ENCODE measurements at regions not wholly inside any gene's neighbourhood (a gene's known extent, or its start where the extent isn't known, plus 50 kb on each side); places are given as distances from the start of the nearest gene placed in this dataset.
"Not testable (repeated sequence)": the region's sequence is repeated elsewhere in the genome, so short reads cannot be mapped to it uniquely, and the experiment has no call there.

- Histone ChIP-seq H3K4me3 (no peak overlapping the region), H3K4me1 (peaks cover 0 to 17% (median 0%) of the 10 kb centered on the region in 12 donors), H3K27ac (no peak overlapping the region), H3K36me3 (no peaks in the 10 kb centered on the region), H3K27me3 (no peaks in the 10 kb centered on the region), H3K9me3 (no peaks in the 10 kb centered on the region)
- intact Hi-C loops (cut with DNase I), result no loop called here
- DNase-seq (no peak), ATAC-seq (no peak)
- TF ChIP-seq POLR2A (IDR thresholded peaks at IDR 0.05) (no peak), CTCF (IDR thresholded peaks at IDR 0.05) (no peak)
These were observed 52.0 kb upstream of the FYN start for GRCh38 chr6:111925296-111925695.

- intact Hi-C loops (cut with DNase I), result no loop called here
- no peak for DNase-seq
These were observed 53.6 kb upstream of the FYN start for GRCh38 chr6:111926731-111927302.

GRCh38 chr6:111927321-111927720, 54.1 kb upstream of the FYN start:
- ATAC-seq (no peak), DNase-seq (no peak)
- Histone ChIP-seq H3K27me3 (no peaks in the 10 kb centered on the region), H3K4me1 (peaks cover 0 to 17% (median 0%) of the 10 kb centered on the region in 12 donors), H3K4me3 (no peak overlapping the region), H3K27ac (no peak overlapping the region), H3K36me3 (no peaks in the 10 kb centered on the region), H3K9me3 (peaks cover 0 to 10% (median 2%) of the 10 kb centered on the region in 12 donors)
- 86 to 91% (median 87%) methylated on average over 7 of the region's 7 CpGs for WGBS, 4 donors
- no peak for TF ChIP-seq CTCF (IDR thresholded peaks at IDR 0.05)
- TF ChIP-seq POLR2A (IDR thresholded peaks at IDR 0.05), result no peak
- intact Hi-C loops (cut with DNase I), result no loop called here

More at GRCh38 chr6:111926731-111927302, 53.6 kb upstream of the FYN start:
- Histone ChIP-seq H3K4me3 (no peak overlapping the region), H3K27me3 (no peaks in the 10 kb centered on the region), H3K4me1 (peaks cover 0 to 17% (median 0%) of the 10 kb centered on the region in 12 donors), H3K27ac (no peak overlapping the region), H3K36me3 (no peaks in the 10 kb centered on the region), H3K9me3 (peaks cover 0 to 5% (median 0%) of the 10 kb centered on the region in 12 donors)
- ATAC-seq, result no peak
- TF ChIP-seq POLR2A (IDR thresholded peaks at IDR 0.05), result no peak
- no peak for TF ChIP-seq CTCF (IDR thresholded peaks at IDR 0.05)
- 68 to 77% (median 76%) methylated on average over 7 of the region's 7 CpGs for WGBS, 4 donors

- DNase-seq (no peak), ATAC-seq (no peak)
- intact Hi-C loops (cut with DNase I), result no loop called here
- H3K27me3 ChIP-seq, result no peaks in the 10 kb centered on the region
- no peak overlapping the region for H3K27ac ChIP-seq
- 95 to 98% (median 97%) methylated on average over 1 of the region's 1 CpG for WGBS, 4 donors
- no peaks in the 10 kb centered on the region for H3K36me3 ChIP-seq
- no peak for TF ChIP-seq POLR2A (IDR thresholded peaks at IDR 0.05)
- H3K4me3 ChIP-seq, result no peak overlapping the region
- peaks cover 0 to 13% (median 5%) of the 10 kb centered on the region in 12 donors for H3K9me3 ChIP-seq
- H3K4me1 ChIP-seq, result peaks cover 0 to 10% (median 0%) of the 10 kb centered on the region in 12 donors
These were observed 54.9 kb upstream of the FYN start for GRCh38 chr6:111928139-111928538.

GRCh38 chr6:111934611-111935010, 61.4 kb upstream of the FYN start:
- intact Hi-C loops (cut with DNase I), result loop anchor here in 1 of 10 donors (5.0 kb wide), 1 partner anchor 47 kb away; no protein-coding TSS in a partner anchor
- WGBS, 4 donors, result 85 to 96% (median 92%) methylated on average over 5 of the region's 5 CpGs
- not testable (repeated sequence) for H3K27ac ChIP-seq, H3K4me1 ChIP-seq, H3K36me3 ChIP-seq, DNase-seq, ATAC-seq, H3K4me3 ChIP-seq, H3K27me3 ChIP-seq
- H3K9me3 ChIP-seq, result peaks cover 0 to 13% (median 5%) of the 10 kb centered on the region in 12 donors

Measured in heart left ventricle (tissue), 16 donors.